ENCODE measurements at regions not wholly inside any gene's neighbourhood (a gene's known extent, or its start where the extent isn't known, plus 50 kb on each side); places are given as distances from the start of the nearest gene placed in this dataset.

GRCh38 chr6:119591235-119591634, 241.7 kb upstream of the MAN1A1 start:
- no peak for TF ChIP-seq CTCF (IDR thresholded peaks at IDR 0.05)
- no peak for TF ChIP-seq POLR2A (IDR thresholded peaks at IDR 0.05)

Data from tibial nerve (tissue), 3 donors.